KMS-11 (cell line): ENCODE measurements at regions not wholly inside any gene's neighbourhood (a gene's known extent, or its start where the extent isn't known, plus 50 kb on each side); places are given as distances from the start of the nearest gene placed in this dataset.

Experiments
- H2AFZ ChIP-seq: fragments of 200-600 bp; sonication (generic); 2 replicates; pipeline ENCODE4 v1.6.1; 2016; ENCODE audit warnings: antibody characterized with exemption, mixed run types, low read depth
- H3K27ac ChIP-seq: fragments of 200-600 bp; sonication (generic); 2 replicates; pipeline ENCODE4 v1.6.1; 2016; ENCODE audit warnings: mild to moderate bottlenecking, mixed run types
- H3K27me3 ChIP-seq: fragments of 200-600 bp; sonication (generic); 2 replicates; pipeline ENCODE4 v1.6.1; 2017; ENCODE audit warnings: mild to moderate bottlenecking, low read depth, mixed run types, moderate library complexity; ENCODE audit not compliant: insufficient read depth
- H3K36me3 ChIP-seq: fragments of 200-600 bp; sonication (generic); 2 replicates; pipeline ENCODE4 v1.6.1; 2017; ENCODE audit warnings: mild to moderate bottlenecking, mixed run types; ENCODE audit not compliant: insufficient read depth
- H3K4me1 ChIP-seq: fragments of 200-600 bp; sonication (generic); 2 replicates; pipeline ENCODE4 v1.6.1; 2016; ENCODE audit warnings: mild to moderate bottlenecking, low read depth, mixed run types; ENCODE audit not compliant: poor library complexity, severe bottlenecking
- H3K4me2 ChIP-seq: fragments of 200-600 bp; sonication (generic); 2 replicates; pipeline ENCODE4 v1.7.0; 2016; ENCODE audit warnings: mild to moderate bottlenecking, mixed run types
- H3K4me3 ChIP-seq: fragments of 200-600 bp; sonication (generic); IDR thresholded peaks from 2 replicates; pipeline ENCODE4 v1.6.1; 2017; ENCODE audit warnings: low read depth, low read length, mixed read lengths; ENCODE audit not compliant: insufficient read depth
- H3K79me2 ChIP-seq: fragments of 200-600 bp; sonication (generic); 2 replicates; pipeline ENCODE4 v1.6.1; 2016; ENCODE audit warnings: low read depth, mixed run types; ENCODE audit not compliant: insufficient read depth
- H3K9ac ChIP-seq: fragments of 200-600 bp; sonication (generic); 2 replicates; pipeline ENCODE4 v1.6.1; 2016; ENCODE audit warnings: mild to moderate bottlenecking, mixed run types
- H4K20me1 ChIP-seq: fragments of 200-600 bp; sonication (generic); 2 replicates; pipeline ENCODE4 v1.6.1; 2016; ENCODE audit warnings: mild to moderate bottlenecking, mixed run types; ENCODE audit not compliant: insufficient read depth
- CTCF ChIP-seq: fragments of 200-600 bp; sonication (generic); conservative IDR thresholded peaks from 2 replicates; pipeline ENCODE4 v1.6.1; 2017; ENCODE audit warnings: low read depth, mild to moderate bottlenecking, antibody characterized with exemption, low read length, moderate library complexity, mixed read lengths

DNA sequence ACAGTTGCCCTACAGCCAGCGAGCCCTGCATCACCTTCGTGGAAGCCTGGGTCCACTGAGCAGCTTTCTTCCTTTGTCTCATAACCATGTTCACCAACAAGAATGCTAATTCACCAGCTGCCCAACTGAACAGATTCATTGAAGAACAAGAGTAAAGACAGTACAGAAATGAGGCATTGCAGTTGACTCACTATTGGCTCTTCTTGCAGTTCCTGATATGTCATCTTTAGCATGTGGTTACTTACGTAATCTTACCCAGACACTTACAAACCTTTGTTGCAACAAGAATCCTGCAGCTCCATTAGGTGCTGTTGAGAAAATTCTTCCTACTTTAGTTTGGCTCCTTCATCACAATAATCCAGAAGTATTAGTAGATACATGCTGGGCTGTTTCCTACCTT is 174.0 kb upstream of the TPK1 start:
- no peak for TF ChIP-seq CTCF
- Histone ChIP-seq H2AFZ (no peak overlapping the region), H3K27ac (no peak overlapping the region), H3K4me3 (no peak overlapping the region), H3K4me1 (no peaks in the 10 kb centered on the region), H3K9ac (no peak overlapping the region), H3K27me3 (no peaks in the 10 kb centered on the region), H3K79me2 (no peaks in the 10 kb centered on the region), H3K4me2 (no peak overlapping the region), H4K20me1 (no peaks in the 10 kb centered on the region), H3K36me3 (no peaks in the 10 kb centered on the region)

DNA sequence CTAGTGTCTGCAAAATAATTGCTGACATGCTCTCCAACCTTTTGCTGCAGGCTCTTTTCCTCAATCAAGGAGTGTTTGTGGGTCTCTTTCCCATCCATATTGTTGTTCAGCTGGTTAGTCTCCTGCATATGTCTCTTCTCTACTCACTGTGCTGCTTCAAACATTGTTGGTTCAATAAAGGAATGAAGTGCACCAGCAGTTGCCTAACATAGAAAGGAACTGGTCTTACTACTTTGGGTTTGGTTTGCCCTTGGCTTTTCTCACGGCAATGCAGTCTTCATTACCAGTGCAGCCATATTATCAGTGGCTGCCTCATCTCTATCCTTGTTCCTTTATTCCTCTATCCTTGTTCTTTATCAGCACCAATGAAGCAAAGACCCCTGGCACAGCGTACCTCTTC is 169.7 kb upstream of the TPK1 start:
- no peak overlapping the region for H3K4me3 ChIP-seq
- no peaks in the 10 kb centered on the region for H3K27me3 ChIP-seq
- no peak overlapping the region for H3K27ac ChIP-seq
- no peak overlapping the region for H2AFZ ChIP-seq
- H3K9ac ChIP-seq, result no peak overlapping the region
- H3K79me2 ChIP-seq, result no peaks in the 10 kb centered on the region
- H3K4me2 ChIP-seq, result no peak overlapping the region
- H3K4me1 ChIP-seq, result no peaks in the 10 kb centered on the region
- H3K36me3 ChIP-seq, result no peaks in the 10 kb centered on the region
- no peaks in the 10 kb centered on the region for H4K20me1 ChIP-seq
- no peak for TF ChIP-seq CTCF

DNA sequence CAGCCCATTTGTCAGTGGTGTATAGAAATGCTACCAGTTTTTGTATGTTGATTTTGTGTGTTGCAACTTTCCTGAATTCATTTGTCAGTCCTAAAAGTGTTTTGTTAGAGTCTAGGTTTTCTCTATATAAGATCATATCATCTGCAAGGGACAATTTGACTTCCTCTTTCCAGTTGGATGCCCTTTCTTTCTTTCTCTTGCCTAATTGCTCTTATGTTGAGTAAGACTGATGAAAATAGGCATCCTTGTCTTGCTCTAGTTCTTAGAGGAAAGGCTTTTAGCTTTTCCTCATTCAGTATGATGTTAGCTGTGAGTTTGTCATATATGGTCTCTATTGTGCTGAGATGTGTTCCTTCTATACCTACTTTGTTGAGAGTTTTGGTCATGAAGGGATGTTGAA is 161.7 kb upstream of the TPK1 start:
- H3K79me2 ChIP-seq, result no peaks in the 10 kb centered on the region
- no peak for TF ChIP-seq CTCF
- no peak overlapping the region for H3K9ac ChIP-seq
- H4K20me1 ChIP-seq, result no peaks in the 10 kb centered on the region
- H3K4me1 ChIP-seq, result no peaks in the 10 kb centered on the region
- H3K36me3 ChIP-seq, result no peaks in the 10 kb centered on the region
- no peak overlapping the region for H3K27ac ChIP-seq
- no peak overlapping the region for H2AFZ ChIP-seq
- H3K4me2 ChIP-seq, result no peak overlapping the region
- no peak overlapping the region for H3K4me3 ChIP-seq
- H3K27me3 ChIP-seq, result no peaks in the 10 kb centered on the region

DNA sequence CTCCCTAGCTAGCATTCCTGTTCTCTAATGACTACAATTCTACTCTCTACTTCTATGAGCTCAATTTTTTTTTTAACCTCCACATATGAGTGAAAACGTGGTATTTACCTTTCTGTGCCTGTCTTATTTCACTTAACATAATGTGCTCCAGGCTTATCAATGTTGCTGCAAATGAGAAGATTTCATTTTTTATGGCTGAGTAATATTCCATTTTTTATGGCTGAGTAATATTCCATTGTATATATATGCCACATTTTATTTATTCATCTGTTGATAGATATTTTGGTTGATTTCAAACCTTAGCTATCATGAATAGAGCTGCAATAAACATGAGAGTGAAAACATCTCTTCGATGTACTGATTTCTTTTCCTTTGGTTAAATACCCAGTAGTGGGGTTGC is 159.6 kb upstream of the TPK1 start:
- Histone ChIP-seq H3K27me3 (no peaks in the 10 kb centered on the region), H4K20me1 (no peaks in the 10 kb centered on the region), H3K9ac (no peak overlapping the region), H2AFZ (no peak overlapping the region), H3K27ac (no peak overlapping the region), H3K4me2 (no peak overlapping the region), H3K4me1 (no peaks in the 10 kb centered on the region), H3K36me3 (no peaks in the 10 kb centered on the region), H3K4me3 (no peak overlapping the region), H3K79me2 (no peaks in the 10 kb centered on the region)
- no peak for TF ChIP-seq CTCF

- no peaks in the 10 kb centered on the region for H3K79me2 ChIP-seq
- H3K4me2 ChIP-seq, result no peak overlapping the region
- no peaks in the 10 kb centered on the region for H3K36me3 ChIP-seq
- no peak overlapping the region for H3K27ac ChIP-seq
- no peaks in the 10 kb centered on the region for H3K27me3 ChIP-seq
- no peak overlapping the region for H2AFZ ChIP-seq
- TF ChIP-seq CTCF, result no peak
- no peak overlapping the region for H3K9ac ChIP-seq
- H4K20me1 ChIP-seq, result no peaks in the 10 kb centered on the region
- no peaks in the 10 kb centered on the region for H3K4me1 ChIP-seq
- no peak overlapping the region for H3K4me3 ChIP-seq
Measured at GRCh38 chr7:144991041-144991440, 155.2 kb upstream of the TPK1 start.
